KOPT-K1 (cell line): ENCODE measurements at regions not wholly inside any gene's neighbourhood (a gene's known extent, or its start where the extent isn't known, plus 50 kb on each side); places are given as distances from the start of the nearest gene placed in this dataset.

Experiments used
- H3K27ac ChIP-seq: fragments of 200-600 bp; sonication (generic); 2 replicates; pipeline ENCODE4 v1.5.1; 2016; ENCODE audit warnings: antibody characterized with exemption, mild to moderate bottlenecking, low read depth, low read length; ENCODE audit not compliant: poor library complexity, severe bottlenecking
- H3K36me3 ChIP-seq: fragments of 200-600 bp; sonication (generic); 2 replicates; pipeline ENCODE4 v1.5.1; 2017; ENCODE audit warnings: antibody characterized with exemption, mild to moderate bottlenecking, low read length, moderate library complexity; ENCODE audit not compliant: insufficient read depth
- H3K9me3 ChIP-seq: fragments of 200-600 bp; sonication (generic); 2 replicates; pipeline ENCODE4 v1.5.1; 2017; ENCODE audit warnings: antibody characterized with exemption, low read length, mild to moderate bottlenecking; ENCODE audit not compliant: insufficient read depth, poor library complexity, severe bottlenecking

DNA sequence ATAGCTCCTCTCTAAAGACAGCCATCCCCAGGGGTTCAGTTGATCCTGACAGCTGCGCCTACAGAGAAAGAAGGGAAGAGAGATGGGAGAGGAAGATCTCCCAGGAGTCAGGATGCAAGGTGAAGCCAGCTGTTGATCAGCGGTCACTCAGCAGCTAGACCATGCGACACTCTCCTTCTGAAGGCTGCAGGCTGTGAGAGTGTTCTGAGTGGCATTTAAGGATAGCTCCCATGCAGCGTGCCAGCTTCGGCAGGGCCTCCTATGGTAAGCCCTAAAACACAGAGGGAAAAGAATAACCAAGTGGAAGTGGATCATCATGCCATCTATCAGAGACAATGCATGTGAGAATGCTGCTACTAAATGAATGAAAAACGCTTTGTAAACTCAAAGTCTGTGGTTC, 197.9 kb upstream of the NUDT4 start:
- no peaks in the 10 kb centered on the region for H3K36me3 ChIP-seq
- no peaks in the 10 kb centered on the region for H3K9me3 ChIP-seq
- H3K27ac ChIP-seq, result no peak overlapping the region

DNA sequence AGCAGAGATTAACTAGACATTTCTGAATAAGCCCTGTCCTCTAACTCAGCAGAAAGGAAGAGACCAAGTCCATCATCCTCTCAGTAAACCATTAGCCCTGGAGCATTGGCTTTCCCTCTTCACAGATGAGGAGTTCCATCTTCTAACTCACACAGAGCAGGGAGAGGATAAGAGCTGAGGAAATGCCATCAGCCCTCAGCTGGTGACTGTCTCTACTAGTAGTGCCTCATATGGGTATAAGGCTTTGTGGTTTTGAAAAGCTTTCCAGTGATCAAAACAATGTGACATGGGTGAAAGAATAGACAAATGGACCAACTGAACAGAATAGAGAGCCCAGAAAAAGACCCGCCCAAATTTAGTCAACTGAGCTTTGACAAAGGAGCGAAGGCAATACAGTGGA, 197.2 kb upstream of the NUDT4 start:
- no peaks in the 10 kb centered on the region for H3K9me3 ChIP-seq
- no peak overlapping the region for H3K27ac ChIP-seq
- H3K36me3 ChIP-seq, result no peaks in the 10 kb centered on the region

DNA sequence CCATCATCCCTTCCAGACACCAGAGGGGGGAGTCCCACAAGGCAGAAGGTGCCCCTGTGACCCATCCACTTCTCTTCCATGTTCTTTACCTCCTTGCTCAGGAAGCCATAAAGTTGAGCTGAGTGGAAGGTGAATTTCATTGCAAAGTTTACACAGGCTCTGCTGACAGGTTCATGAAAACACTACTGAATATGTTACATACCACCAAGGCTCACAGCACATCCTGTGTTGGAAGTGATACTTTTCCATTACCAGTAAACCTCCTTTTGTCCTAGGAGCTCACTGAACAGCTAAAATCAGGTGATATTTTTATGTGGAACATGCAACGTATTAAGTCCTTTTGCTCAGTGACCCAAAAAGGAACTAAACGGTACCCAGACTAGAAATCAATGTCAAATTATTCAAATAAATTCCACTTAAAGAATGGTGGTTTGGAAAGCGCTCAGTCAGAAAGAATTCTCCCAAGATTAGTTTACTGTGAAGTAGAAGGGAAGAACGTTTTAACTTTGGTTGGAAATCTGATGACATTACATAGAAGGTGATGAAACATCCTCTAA, 196.2 kb upstream of the NUDT4 start:
- H3K36me3 ChIP-seq, result no peaks in the 10 kb centered on the region
- H3K27ac ChIP-seq, result no peak overlapping the region
- no peaks in the 10 kb centered on the region for H3K9me3 ChIP-seq

DNA sequence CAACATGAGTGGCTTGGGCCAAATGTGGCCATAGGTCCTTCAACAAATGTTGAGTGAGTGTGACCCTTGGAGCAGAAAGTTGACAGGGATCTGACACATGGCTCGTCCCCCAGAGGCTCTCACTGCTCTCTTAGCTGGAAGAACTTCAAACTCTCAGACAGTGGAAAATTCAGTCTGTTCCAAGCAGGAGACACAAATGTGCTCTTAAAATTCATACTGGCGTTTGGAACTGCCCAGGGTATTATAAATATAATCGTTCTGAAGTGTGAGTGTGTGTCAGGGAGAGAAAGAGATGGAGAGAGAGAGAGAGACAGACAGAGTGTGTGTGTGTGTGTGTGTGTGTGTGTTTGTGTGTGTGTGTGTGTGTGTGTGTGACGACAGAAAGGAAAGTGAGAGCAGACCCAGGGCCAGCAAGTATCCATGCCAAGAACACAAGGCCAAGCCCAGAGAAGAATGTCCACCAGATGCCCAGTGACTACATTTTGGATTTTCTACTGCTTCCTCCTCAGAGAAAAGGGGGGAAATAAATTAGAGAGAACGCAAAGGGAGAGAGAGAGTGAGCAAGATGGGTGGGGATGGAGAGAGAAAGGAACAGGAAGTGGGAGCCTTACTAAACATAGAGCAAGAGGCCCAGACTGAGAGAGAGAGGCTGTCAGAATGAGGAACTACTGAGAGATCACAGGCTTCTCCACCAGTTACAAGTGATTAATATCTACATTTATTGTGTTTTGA, 193.6 kb upstream of the NUDT4 start:
- no peak overlapping the region for H3K27ac ChIP-seq
- no peaks in the 10 kb centered on the region for H3K9me3 ChIP-seq

DNA sequence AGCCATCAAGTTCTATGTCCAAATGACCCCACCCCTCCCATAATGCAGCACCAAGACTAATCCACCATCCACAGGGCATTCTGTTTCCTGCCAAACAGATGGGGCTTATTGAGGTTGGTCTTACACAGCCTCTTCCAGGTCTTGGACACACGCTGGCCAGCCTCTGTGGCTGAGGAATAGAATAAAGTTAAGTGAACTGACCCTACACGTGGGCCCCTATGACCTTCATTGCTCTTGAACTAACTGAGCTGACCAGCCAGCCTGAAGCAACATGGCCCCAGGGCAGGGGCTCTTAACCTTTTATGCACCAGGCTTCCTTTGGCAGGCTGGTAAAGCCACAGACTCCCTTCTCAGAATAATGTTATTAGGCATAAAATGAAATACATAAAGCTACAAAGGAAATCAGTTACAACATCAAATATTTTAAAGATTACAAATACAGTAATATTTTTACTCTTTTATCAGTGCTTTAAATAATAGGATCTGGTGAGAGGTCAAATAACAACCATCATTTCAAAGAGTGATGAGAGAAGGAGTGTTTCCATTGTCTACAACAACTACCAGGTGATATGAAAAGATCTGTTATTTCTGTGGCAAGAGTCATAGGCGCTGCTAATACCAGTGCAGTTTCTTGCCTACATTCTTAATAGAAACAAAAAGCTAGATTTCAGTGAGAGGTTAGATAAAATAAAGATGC, 192.9 kb upstream of the NUDT4 start:
- Histone ChIP-seq H3K36me3 (no peaks in the 10 kb centered on the region), H3K27ac (no peak overlapping the region), H3K9me3 (no peaks in the 10 kb centered on the region)

More for the DNA sequence above, 193.6 kb upstream of the NUDT4 start:
- H3K36me3 ChIP-seq, result no peaks in the 10 kb centered on the region

DNA sequence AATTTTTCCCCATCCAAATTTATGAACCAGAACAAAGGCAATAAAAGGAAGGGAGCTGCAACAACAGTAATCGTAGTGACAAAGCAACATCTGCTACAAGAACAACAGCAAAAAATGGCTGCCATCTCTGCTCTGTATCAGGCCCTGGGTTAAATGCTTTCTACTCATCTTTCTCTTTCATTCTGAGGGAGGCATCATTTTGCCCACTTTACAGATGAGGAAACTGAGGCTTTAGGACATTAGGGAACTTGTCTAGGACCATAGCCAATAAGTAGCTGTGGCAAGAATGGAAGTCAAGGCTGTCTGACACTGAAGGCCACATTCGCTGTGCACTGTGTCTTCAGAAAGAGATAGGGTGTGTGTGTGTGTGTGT, 192.4 kb upstream of the NUDT4 start:
- no peaks in the 10 kb centered on the region for H3K9me3 ChIP-seq
- H3K27ac ChIP-seq, result no peak overlapping the region
- H3K36me3 ChIP-seq, result no peaks in the 10 kb centered on the region

DNA sequence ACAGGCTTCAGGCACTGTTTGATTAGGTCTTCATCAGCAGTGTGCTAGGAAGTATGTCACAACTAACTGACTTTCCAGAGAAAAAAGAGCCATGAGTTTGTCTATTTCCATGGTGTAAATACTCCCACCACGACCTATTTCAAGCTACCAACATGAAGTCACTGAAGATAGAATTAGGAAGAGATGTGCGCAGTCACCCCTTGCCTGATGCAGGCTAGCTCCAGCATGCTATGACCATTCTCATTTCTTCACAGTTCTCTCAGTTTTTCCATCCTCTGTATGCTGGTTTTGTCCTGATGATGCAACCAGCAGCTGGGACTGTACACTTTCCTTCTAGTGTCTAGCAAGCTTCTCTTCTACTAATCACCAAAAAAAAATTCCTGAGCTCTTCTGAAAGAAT, 191.6 kb upstream of the NUDT4 start:
- Histone ChIP-seq H3K27ac (no peak overlapping the region), H3K36me3 (no peaks in the 10 kb centered on the region), H3K9me3 (no peaks in the 10 kb centered on the region)

DNA sequence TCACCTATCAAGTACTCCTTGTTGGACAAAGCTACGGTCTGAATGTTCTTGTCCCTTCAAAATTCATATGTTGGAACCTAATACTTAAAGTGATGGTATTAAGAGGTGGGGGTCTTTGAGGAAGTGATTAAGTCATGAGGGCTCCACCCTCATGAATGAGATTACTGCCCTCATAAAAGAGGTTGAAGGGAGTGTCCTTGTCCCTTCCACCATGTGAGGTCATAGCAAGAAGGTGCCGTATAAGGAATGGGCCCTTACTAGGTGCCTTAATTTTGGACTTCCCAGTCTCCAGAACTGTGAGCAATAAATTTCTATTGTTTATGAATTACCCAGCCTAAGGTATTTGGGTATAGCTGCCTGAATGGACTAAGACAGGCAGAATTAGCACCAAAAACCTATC, 191.1 kb upstream of the NUDT4 start:
- Histone ChIP-seq H3K9me3 (no peaks in the 10 kb centered on the region), H3K27ac (no peak overlapping the region), H3K36me3 (no peaks in the 10 kb centered on the region)

DNA sequence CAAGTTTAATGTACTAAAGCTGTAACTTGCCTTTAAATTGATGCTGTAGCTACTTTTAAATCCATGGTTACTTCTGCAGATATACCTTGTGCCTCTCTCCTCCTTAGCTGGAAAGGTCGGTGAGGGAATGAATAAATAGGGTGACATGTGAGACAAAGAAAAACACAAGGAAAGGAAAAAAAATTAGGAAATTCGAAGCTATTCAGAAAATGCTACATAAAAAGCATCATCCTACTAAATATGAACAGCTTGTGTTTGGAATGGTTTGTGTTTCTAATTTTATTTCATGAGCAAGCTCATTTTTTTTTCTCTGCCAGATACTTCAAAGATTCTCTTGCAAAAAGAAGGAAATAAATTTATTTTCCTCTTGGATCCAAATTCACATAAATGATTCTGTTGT, 186.3 kb upstream of the NUDT4 start:
- Histone ChIP-seq H3K9me3 (peaks cover 16% of the 10 kb centered on the region), H3K36me3 (no peaks in the 10 kb centered on the region), H3K27ac (no peak overlapping the region)

DNA sequence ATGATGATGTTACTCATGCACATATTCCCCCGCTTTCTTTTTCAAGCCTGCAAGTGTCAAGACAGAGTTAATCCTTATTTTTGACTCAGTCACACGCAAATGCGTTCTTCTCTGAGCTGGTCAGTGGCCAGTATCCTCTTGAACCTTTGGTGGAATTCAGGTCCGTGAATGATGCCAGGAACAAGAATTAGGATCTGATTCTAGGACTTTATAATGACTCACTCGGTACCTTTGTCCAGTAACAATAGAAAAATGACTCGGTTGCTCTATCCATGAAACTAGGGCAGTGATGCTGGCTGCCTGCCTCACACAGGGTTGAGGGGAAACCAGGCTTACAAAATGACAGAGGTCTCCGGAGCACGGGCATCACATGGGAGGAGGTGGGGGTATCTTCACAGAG, 185.8 kb upstream of the NUDT4 start:
- no peaks in the 10 kb centered on the region for H3K36me3 ChIP-seq
- no peak overlapping the region for H3K27ac ChIP-seq
- peaks cover 16% of the 10 kb centered on the region for H3K9me3 ChIP-seq

DNA sequence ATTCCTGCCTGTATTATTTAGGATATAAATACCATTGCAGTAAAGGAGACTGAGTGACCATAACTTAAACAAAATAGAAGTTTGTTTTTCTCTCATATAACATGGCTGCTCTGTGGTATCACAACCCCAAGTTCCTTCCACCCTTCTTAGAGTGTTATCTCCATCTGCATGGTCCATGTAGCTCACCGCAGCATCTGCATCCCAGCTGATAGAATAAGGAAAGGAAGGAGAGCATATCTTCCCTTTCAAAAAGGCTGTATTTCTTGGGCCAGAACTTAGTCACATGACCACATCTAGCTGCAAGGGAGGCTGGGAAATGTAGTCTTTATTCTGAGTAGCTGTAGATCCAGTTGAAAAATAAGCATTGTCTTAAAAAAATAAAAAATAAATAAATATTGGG, 184.8 kb upstream of the NUDT4 start:
- Histone ChIP-seq H3K36me3 (no peaks in the 10 kb centered on the region), H3K9me3 (peaks cover 16% of the 10 kb centered on the region), H3K27ac (no peak overlapping the region)

DNA sequence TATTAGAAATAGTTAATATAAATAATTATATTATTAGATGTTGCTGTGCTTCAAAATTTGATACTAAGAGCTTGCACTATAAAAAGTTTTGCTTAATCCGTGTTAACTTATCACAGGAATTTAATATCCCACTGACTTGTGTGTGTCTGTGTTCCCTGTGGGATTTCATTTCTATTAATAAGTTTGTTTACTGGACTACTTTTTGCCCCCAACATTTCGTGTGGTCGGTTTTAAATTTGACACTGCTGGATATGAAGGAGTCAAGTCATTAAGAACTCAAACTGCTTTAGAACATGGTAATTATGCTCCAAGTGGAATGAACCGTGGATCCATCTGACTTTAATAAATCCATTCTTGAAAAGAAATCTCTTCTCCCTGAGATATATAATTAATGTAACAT, 182.2 kb upstream of the NUDT4 start:
- Histone ChIP-seq H3K27ac (no peak overlapping the region), H3K9me3 (peaks cover 16% of the 10 kb centered on the region), H3K36me3 (no peaks in the 10 kb centered on the region)

DNA sequence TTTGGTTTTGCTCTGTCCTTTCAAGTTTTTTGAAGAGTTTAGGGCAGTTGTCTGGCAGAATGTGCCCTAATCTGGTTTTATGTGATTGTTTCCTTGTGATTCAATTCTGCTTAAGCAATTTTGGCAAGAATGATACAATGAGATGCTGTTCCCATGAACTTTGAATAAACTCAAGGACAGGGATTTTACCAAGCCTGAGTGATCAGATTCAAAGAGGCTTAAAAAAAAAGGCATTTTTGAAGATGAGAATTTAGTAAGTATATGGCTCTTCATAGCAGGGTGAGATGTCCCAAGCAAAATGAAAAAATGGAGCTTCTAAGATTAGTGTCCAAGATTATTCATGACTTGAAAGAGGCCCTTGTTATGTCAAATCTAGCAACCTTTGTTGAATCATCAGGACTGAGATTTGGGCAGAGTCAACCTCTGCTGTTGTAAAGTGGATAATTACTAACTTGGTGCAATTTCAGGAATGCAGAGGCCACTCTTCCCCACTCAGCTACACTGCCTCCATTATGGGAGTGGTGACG, 180.6 kb upstream of the NUDT4 start:
- no peak overlapping the region for H3K27ac ChIP-seq
- H3K36me3 ChIP-seq, result no peaks in the 10 kb centered on the region
- peaks cover 16% of the 10 kb centered on the region for H3K9me3 ChIP-seq

DNA sequence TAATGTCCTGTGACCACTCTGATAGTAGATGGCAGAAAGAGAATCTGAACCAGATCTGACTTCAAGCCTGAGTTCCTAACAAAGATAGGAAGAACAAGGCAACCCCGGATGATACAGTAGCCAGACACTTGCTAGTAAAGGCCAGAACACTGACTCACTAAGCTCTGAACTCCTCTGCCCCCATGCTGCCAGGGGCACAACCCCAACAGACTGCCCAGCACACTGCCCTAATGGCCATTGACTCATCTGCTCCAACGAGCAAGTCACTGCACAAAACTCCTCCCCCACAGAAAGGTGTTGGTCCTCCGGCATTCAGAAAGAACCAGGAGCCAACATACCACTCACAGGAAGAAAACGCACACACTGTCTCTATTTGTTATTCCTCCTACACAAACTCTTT, 179.6 kb upstream of the NUDT4 start:
- Histone ChIP-seq H3K27ac (no peak overlapping the region), H3K9me3 (peaks cover 12% of the 10 kb centered on the region), H3K36me3 (no peaks in the 10 kb centered on the region)

DNA sequence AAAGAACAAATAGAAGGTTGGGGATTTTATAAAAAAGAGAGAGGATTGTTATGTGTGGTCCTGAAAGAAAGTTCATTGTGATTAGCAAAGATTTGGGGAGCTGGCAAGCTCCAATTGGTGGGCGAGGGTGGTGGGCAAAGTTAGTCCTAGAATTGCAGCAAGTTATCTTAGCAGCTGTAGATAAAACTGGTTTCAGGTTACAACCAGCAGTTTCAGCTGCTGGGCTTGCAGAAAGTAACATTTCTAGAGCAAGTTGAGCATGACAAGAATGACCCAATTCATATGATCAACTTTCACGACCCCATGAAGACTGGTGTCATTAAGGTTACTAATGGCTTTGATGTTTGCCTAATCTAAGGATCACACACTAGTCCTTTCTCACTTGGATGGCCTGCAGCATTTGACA, 177.9 kb upstream of the NUDT4 start:
- H3K9me3 ChIP-seq, result no peaks in the 10 kb centered on the region
- no peaks in the 10 kb centered on the region for H3K36me3 ChIP-seq
- H3K27ac ChIP-seq, result no peak overlapping the region
